Cardiac fibroblast (primary cell): ENCODE measurements at regions not wholly inside any gene's neighbourhood (a gene's known extent, or its start where the extent isn't known, plus 50 kb on each side); places are given as distances from the start of the nearest gene placed in this dataset.

ENCODE experiments used
- DNase-seq, 2 donors: peaks; one replicate each; pipeline versions ENCODE4 v3.0.0 to v3.0.0-alpha.2; 2010; ENCODE audit warnings: low read depth in 2 of 2
- H3K4me3 ChIP-seq, 2 donors: replicated peaks in 1 of 2; 1 replicate in 1 of 2; 2 replicates in 1 of 2; pipeline ENCODE4 v1.5.1; 2011; ENCODE audit warnings: low read depth in 2 of 2, low read length in 2 of 2, mild to moderate bottlenecking in 2 of 2, moderate library complexity in 1 of 2
- CTCF ChIP-seq: IDR thresholded peaks from one replicate; pipeline ENCODE4 v1.5.1; 2011; ENCODE audit warnings: low read depth, mild to moderate bottlenecking, low read length, inconsistent platforms

GRCh38 chr20:60313614-60314013 is 355.4 kb downstream of the CDH26 start:
- DNase-seq = no peak
- no peak overlapping the region for H3K4me3 ChIP-seq
- TF ChIP-seq CTCF = no peak

DNA sequence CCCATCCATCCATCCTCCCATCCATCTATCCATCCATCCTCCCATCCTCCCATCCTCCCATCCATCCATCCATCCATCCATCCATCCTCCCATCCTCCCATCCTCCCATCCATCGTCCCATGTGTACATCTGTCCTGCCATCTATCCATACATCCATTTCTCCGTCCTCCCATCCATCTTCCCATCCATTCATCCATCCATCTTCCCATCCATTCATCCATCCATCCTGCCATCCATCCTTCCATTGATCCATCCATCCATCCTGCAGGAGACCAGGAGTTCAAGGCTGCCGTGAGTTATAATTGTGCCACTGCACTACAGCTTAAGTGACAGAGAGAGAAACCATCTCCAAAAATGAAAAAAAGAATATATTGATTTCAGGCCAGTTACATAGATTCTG is 356.5 kb downstream of the CDH26 start:
- TF ChIP-seq CTCF = no peak
- H3K4me3 ChIP-seq = no peak overlapping the region
- no peak for DNase-seq

GRCh38 chr20:60316476-60317158 is 358.4 kb downstream of the CDH26 start:
- DNase-seq = no peak
- H3K4me3 ChIP-seq = no peak overlapping the region
- no peak for TF ChIP-seq CTCF

DNA sequence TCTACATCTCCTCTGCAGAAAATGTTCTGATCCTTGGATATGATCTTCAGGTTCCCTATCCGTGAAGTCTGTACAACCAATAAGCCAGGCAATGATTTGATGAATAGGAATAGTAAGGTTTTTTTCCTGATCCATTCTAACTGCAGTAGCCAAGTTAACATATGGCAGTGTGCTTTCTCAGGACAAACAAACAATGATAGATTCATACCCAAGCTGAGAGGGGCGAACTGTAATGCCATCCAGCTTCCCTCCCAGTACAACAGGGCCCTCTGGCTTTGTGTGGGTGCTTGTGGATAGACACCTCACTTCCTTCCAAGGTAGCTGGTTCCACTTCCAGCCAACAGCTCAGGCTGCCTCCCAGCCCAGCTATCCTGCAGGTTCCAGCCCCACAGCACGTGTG is 359.2 kb downstream of the CDH26 start:
- TF ChIP-seq CTCF = no peak
- H3K4me3 ChIP-seq = no peak overlapping the region
- no peak for DNase-seq

DNA sequence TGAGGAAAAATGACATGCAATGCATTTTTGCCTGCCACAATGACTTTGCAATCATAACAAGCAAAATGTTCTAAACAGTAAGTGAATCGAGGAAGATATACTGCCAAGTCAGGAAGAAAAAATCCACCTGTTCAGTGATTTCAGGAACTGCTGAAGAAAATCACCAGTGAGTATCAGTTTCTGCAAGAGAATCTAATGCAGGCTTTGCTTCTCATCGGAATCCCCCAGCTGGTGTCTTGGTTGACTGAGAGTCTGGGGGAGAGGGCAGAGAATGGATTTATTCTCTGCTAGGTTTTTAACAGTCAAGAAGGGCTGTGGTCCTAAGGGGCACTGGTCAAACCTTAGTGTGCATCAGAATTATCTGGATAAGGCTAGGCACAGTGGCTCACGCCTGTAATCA is 363.4 kb downstream of the CDH26 start:
- no peak overlapping the region for H3K4me3 ChIP-seq
- no peak for DNase-seq
- TF ChIP-seq CTCF = no peak

- no peak for TF ChIP-seq CTCF
- no peak overlapping the region for H3K4me3 ChIP-seq
- DNase-seq = no peak
Measured at GRCh38 chr20:60326821-60327220, 368.6 kb downstream of the CDH26 start.
